CD4-positive, alpha-beta memory T cell (primary cell): ENCODE measurements at regions not wholly inside any gene's neighbourhood (a gene's known extent, or its start where the extent isn't known, plus 50 kb on each side); places are given as distances from the start of the nearest gene placed in this dataset.

Source experiments
- CTCF ChIA-PET: fragments of 350-600 bp; sonication (Branson Sonifier 250); formaldehyde crosslinking; loops from one replicate; lab custom pipeline; 2021; ENCODE audit warnings: inconsistent platforms; ENCODE audit not compliant: partially characterized antibody; lab: Charles Lee
- POLR2A ChIA-PET: fragments of 350-600 bp; sonication (Branson Sonifier 250); formaldehyde crosslinking; loops from one replicate; lab custom pipeline; 2021; ENCODE audit not compliant: partially characterized antibody; lab: Charles Lee
- DNase-seq, 5 donors: peaks; one replicate each; pipeline versions ENCODE4 v3.0.0 to v3.0.0-alpha.2; 2020 to 2022; ENCODE audit warnings: mixed read lengths in 1 of 5
- H3K27ac ChIP-seq: one replicate; pipeline ENCODE4 v1.7.0; 2013; ENCODE audit warnings: low read depth, low read length
- H3K27me3 ChIP-seq: 2 replicates; pipeline ENCODE4 v1.7.0; 2013; ENCODE audit warnings: mild to moderate bottlenecking, low read length, moderate library complexity; ENCODE audit not compliant: insufficient read depth
- H3K36me3 ChIP-seq: 2 replicates; pipeline ENCODE4 v1.7.0; 2013; ENCODE audit warnings: mild to moderate bottlenecking, low read length, moderate library complexity; ENCODE audit not compliant: insufficient read depth
- H3K4me1 ChIP-seq: 2 replicates; pipeline ENCODE4 v1.7.0; 2013; ENCODE audit warnings: mild to moderate bottlenecking, low read length, moderate library complexity; ENCODE audit not compliant: insufficient read depth
- H3K4me3 ChIP-seq, 2 donors: one replicate each; pipeline ENCODE4 v1.7.0; 2013; ENCODE audit warnings: low read length in 2 of 2, mild to moderate bottlenecking in 1 of 2
- H3K9me3 ChIP-seq, 2 donors: one replicate each; pipeline ENCODE4 v1.7.0; 2013; ENCODE audit warnings: low read length in 2 of 2, control low read depth in 1 of 2; ENCODE audit not compliant: control insufficient read depth in 1 of 2
- H3K27ac Mint-ChIP-seq, 7 donors: one replicate each; pipeline ENCODE4 v1.8.0; 2020 to 2021; ENCODE audit warnings: mixed read lengths in 7 of 7, mild to moderate bottlenecking in 6 of 7, inconsistent platforms in 3 of 7, moderate library complexity in 3 of 7
- H3K27me3 Mint-ChIP-seq, 2 donors: one replicate each; pipeline ENCODE4 v1.8.0; 2020 to 2021; ENCODE audit warnings: mixed read lengths in 2 of 2
- H3K36me3 Mint-ChIP-seq, 2 donors: one replicate each; pipeline ENCODE4 v1.8.0; 2020 to 2021; ENCODE audit warnings: mixed read lengths in 2 of 2, inconsistent platforms in 1 of 2, mild to moderate bottlenecking in 1 of 2
- H3K4me1 Mint-ChIP-seq, 4 donors: one replicate each; pipeline ENCODE4 v1.8.0; 2020 to 2021; ENCODE audit warnings: mixed read lengths in 4 of 4, mild to moderate bottlenecking in 1 of 4
- H3K4me3 Mint-ChIP-seq, 8 donors: one replicate each; pipeline ENCODE4 v1.8.0; 2020 to 2021; ENCODE audit warnings: mixed read lengths in 8 of 8, mild to moderate bottlenecking in 7 of 8, moderate library complexity in 6 of 8, inconsistent platforms in 3 of 8
- H3K9me3 Mint-ChIP-seq, 8 donors: one replicate each; pipeline ENCODE4 v1.8.0; 2020 to 2021; ENCODE audit warnings: mixed read lengths in 8 of 8, mild to moderate bottlenecking in 5 of 8, inconsistent platforms in 3 of 8, moderate library complexity in 1 of 8
- intact Hi-C: fragments of 100-400 bp; cut with micrococcal nuclease; formaldehyde crosslinking; loops from one replicate; pipeline ENCODE4 v1.15.1; 2023

GRCh38 chr14:22341049-22341448 lies 248.0 kb downstream of the DAD1 start:
- no peaks in the 10 kb centered on the region for H3K4me1 ChIP-seq
- H3K27ac ChIP-seq, result no peak overlapping the region
- DNase-seq, result no peak
- Mint-ChIP-seq H3K4me1 (no peaks in the 10 kb centered on the region), H3K9me3 (no peaks in the 10 kb centered on the region), H3K4me3 (no peak overlapping the region), H3K27me3 (no peaks in the 10 kb centered on the region), H3K36me3 (no peaks in the 10 kb centered on the region), H3K27ac (no peak overlapping the region)
- no peaks in the 10 kb centered on the region for H3K9me3 ChIP-seq
- ChIA-PET CTCF (no interaction called here), POLR2A (no interaction called here)
- H3K4me3 ChIP-seq, result no peak overlapping the region
- no peaks in the 10 kb centered on the region for H3K27me3 ChIP-seq
- intact Hi-C loops, result no loop called here
- H3K36me3 ChIP-seq, result no peaks in the 10 kb centered on the region

GRCh38 chr14:22338917-22339715 lies 249.9 kb downstream of the DAD1 start:
- intact Hi-C loops, result no loop called here
- CTCF ChIA-PET, result no interaction called here
- POLR2A ChIA-PET, result no interaction called here
- H3K4me3 Mint-ChIP-seq, result no peak overlapping the region
- no peaks in the 10 kb centered on the region for H3K4me1 Mint-ChIP-seq
- H3K36me3 ChIP-seq, result no peaks in the 10 kb centered on the region
- H3K4me3 ChIP-seq, result no peak overlapping the region
- H3K36me3 Mint-ChIP-seq, result no peaks in the 10 kb centered on the region
- H3K27ac ChIP-seq, result no peak overlapping the region
- H3K27me3 Mint-ChIP-seq, result no peaks in the 10 kb centered on the region
- no peak overlapping the region for H3K27ac Mint-ChIP-seq
- no peaks in the 10 kb centered on the region for H3K27me3 ChIP-seq
- no peaks in the 10 kb centered on the region for H3K9me3 ChIP-seq
- H3K9me3 Mint-ChIP-seq, result no peaks in the 10 kb centered on the region
- H3K4me1 ChIP-seq, result no peaks in the 10 kb centered on the region
- DNase-seq, result no peak

- no peak overlapping the region for H3K4me3 Mint-ChIP-seq
- H3K9me3 Mint-ChIP-seq, result no peaks in the 10 kb centered on the region
- no peaks in the 10 kb centered on the region for H3K27me3 ChIP-seq
- no peaks in the 10 kb centered on the region for H3K4me1 Mint-ChIP-seq
- no peak for DNase-seq
- no peaks in the 10 kb centered on the region for H3K9me3 ChIP-seq
- ChIA-PET POLR2A (no interaction called here), CTCF (no interaction called here)
- no peaks in the 10 kb centered on the region for H3K36me3 Mint-ChIP-seq
- H3K4me1 ChIP-seq, result no peaks in the 10 kb centered on the region
- H3K27ac Mint-ChIP-seq, result no peak overlapping the region
- no peak overlapping the region for H3K4me3 ChIP-seq
- H3K36me3 ChIP-seq, result no peaks in the 10 kb centered on the region
- intact Hi-C loops, result no loop called here
- no peak overlapping the region for H3K27ac ChIP-seq
- no peaks in the 10 kb centered on the region for H3K27me3 Mint-ChIP-seq
Observed at GRCh38 chr14:22338381-22338780, 250.6 kb downstream of the DAD1 start.

- ChIA-PET POLR2A (no interaction called here), CTCF (no interaction called here)
- H3K9me3 Mint-ChIP-seq, result no peaks in the 10 kb centered on the region
- Histone ChIP-seq H3K36me3 (no peaks in the 10 kb centered on the region), H3K4me1 (no peaks in the 10 kb centered on the region), H3K4me3 (no peak overlapping the region), H3K27me3 (no peaks in the 10 kb centered on the region), H3K27ac (no peak overlapping the region), H3K9me3 (no peaks in the 10 kb centered on the region)
- intact Hi-C loops, result no loop called here
- no peak overlapping the region for H3K4me3 Mint-ChIP-seq
- DNase-seq, result no peak
- no peaks in the 10 kb centered on the region for H3K4me1 Mint-ChIP-seq
- H3K27ac Mint-ChIP-seq, result no peak overlapping the region
- no peaks in the 10 kb centered on the region for H3K36me3 Mint-ChIP-seq
- H3K27me3 Mint-ChIP-seq, result no peaks in the 10 kb centered on the region
Observed at GRCh38 chr14:22337938-22338337, 251.1 kb downstream of the DAD1 start.

GRCh38 chr14:22337521-22337920 lies 251.5 kb downstream of the DAD1 start:
- no peaks in the 10 kb centered on the region for H3K27me3 ChIP-seq
- no peaks in the 10 kb centered on the region for H3K9me3 ChIP-seq
- intact Hi-C loops, result no loop called here
- Mint-ChIP-seq H3K9me3 (no peaks in the 10 kb centered on the region), H3K27ac (no peak overlapping the region), H3K4me3 (no peak overlapping the region), H3K27me3 (no peaks in the 10 kb centered on the region), H3K4me1 (no peaks in the 10 kb centered on the region), H3K36me3 (no peaks in the 10 kb centered on the region)
- no peak overlapping the region for H3K4me3 ChIP-seq
- H3K4me1 ChIP-seq, result no peaks in the 10 kb centered on the region
- no peaks in the 10 kb centered on the region for H3K36me3 ChIP-seq
- CTCF ChIA-PET, result no interaction called here
- DNase-seq, result no peak
- POLR2A ChIA-PET, result no interaction called here
- no peak overlapping the region for H3K27ac ChIP-seq

- no peaks in the 10 kb centered on the region for H3K36me3 Mint-ChIP-seq
- no peaks in the 10 kb centered on the region for H3K27me3 Mint-ChIP-seq
- Histone ChIP-seq H3K4me3 (no peak overlapping the region), H3K9me3 (no peaks in the 10 kb centered on the region), H3K27me3 (no peaks in the 10 kb centered on the region), H3K4me1 (no peaks in the 10 kb centered on the region), H3K36me3 (no peaks in the 10 kb centered on the region), H3K27ac (no peak overlapping the region)
- intact Hi-C loops, result no loop called here
- H3K4me1 Mint-ChIP-seq, result no peaks in the 10 kb centered on the region
- H3K9me3 Mint-ChIP-seq, result no peaks in the 10 kb centered on the region
- no peak overlapping the region for H3K4me3 Mint-ChIP-seq
- ChIA-PET POLR2A (no interaction called here), CTCF (no interaction called here)
- DNase-seq, result no peak
- H3K27ac Mint-ChIP-seq, result no peak overlapping the region
Observed at GRCh38 chr14:22336031-22336430, 253.0 kb downstream of the DAD1 start.

GRCh38 chr14:22334627-22335026 lies 254.4 kb downstream of the DAD1 start:
- no peaks in the 10 kb centered on the region for H3K36me3 Mint-ChIP-seq
- no peaks in the 10 kb centered on the region for H3K9me3 Mint-ChIP-seq
- POLR2A ChIA-PET, result no interaction called here
- no peaks in the 10 kb centered on the region for H3K4me1 Mint-ChIP-seq
- intact Hi-C loops, result no loop called here
- Histone ChIP-seq H3K9me3 (no peaks in the 10 kb centered on the region), H3K4me1 (no peaks in the 10 kb centered on the region), H3K27me3 (no peaks in the 10 kb centered on the region), H3K27ac (no peak overlapping the region), H3K4me3 (no peak overlapping the region), H3K36me3 (no peaks in the 10 kb centered on the region)
- peak overlapping the region in 1 of 7 donors; percentile 66 for H3K27ac Mint-ChIP-seq
- no peak overlapping the region for H3K4me3 Mint-ChIP-seq
- H3K27me3 Mint-ChIP-seq, result no peaks in the 10 kb centered on the region
- CTCF ChIA-PET, result no interaction called here
- no peak for DNase-seq

GRCh38 chr14:22334275-22334577 lies 254.8 kb downstream of the DAD1 start:
- Mint-ChIP-seq H3K4me1 (no peaks in the 10 kb centered on the region), H3K27me3 (no peaks in the 10 kb centered on the region), H3K36me3 (no peaks in the 10 kb centered on the region), H3K27ac (no peak overlapping the region), H3K9me3 (no peaks in the 10 kb centered on the region), H3K4me3 (no peak overlapping the region)
- no peak for DNase-seq
- Histone ChIP-seq H3K9me3 (no peaks in the 10 kb centered on the region), H3K4me1 (no peaks in the 10 kb centered on the region), H3K36me3 (no peaks in the 10 kb centered on the region), H3K27ac (no peak overlapping the region), H3K27me3 (no peaks in the 10 kb centered on the region), H3K4me3 (no peak overlapping the region)
- POLR2A ChIA-PET, result no interaction called here
- CTCF ChIA-PET, result no interaction called here
- intact Hi-C loops, result no loop called here
